Colonic mucosa (tissue), 4 donors: ENCODE measurements at regions not wholly inside any gene's neighbourhood (a gene's known extent, or its start where the extent isn't known, plus 50 kb on each side); places are given as distances from the start of the nearest gene placed in this dataset.

Experiments
- DNase-seq: peaks from one replicate; pipeline ENCODE4 v3.0.0-alpha.2; 2020
- H3K27ac ChIP-seq: fragments of 200-600 bp; one replicate; pipeline ENCODE4 v1.8.0; 2021
- H3K27me3 ChIP-seq: fragments of 200-600 bp; one replicate; pipeline ENCODE4 v1.8.0; 2021
- H3K36me3 ChIP-seq: fragments of 200-600 bp; one replicate; pipeline ENCODE4 v1.8.0; 2021
- H3K4me1 ChIP-seq: fragments of 200-600 bp; one replicate; pipeline ENCODE4 v1.8.0; 2021; ENCODE audit warnings: mild to moderate bottlenecking
- H3K4me3 ChIP-seq: fragments of 200-600 bp; one replicate; pipeline ENCODE4 v1.8.0; 2021
- H3K9ac ChIP-seq, 2 donors: one replicate each; pipeline ENCODE4 v1.7.0; 2013; ENCODE audit warnings: control low read depth in 2 of 2, low read depth in 2 of 2, low read length in 2 of 2
- H3K9me3 ChIP-seq: fragments of 200-600 bp; one replicate; pipeline ENCODE4 v1.8.0; 2021
- intact Hi-C: fragments of 100-400 bp; cut with DNase I; formaldehyde crosslinking; loops from one replicate; pipeline ENCODE4 v1.14.1; 2022
- TF ChIP-seq, protein P1 (sequence below): fragments of 200-600 bp; IDR thresholded peaks from one replicate; pipeline ENCODE4 v1.8.0; 2022; ENCODE audit warnings: antibody characterized with exemption, mild to moderate bottlenecking
- donor health status: healthy.
- donor health status: DM: no; HTN: no; CAD: no.
- donor health status: DM: no; HTN: no; CAD: no.

DNA sequence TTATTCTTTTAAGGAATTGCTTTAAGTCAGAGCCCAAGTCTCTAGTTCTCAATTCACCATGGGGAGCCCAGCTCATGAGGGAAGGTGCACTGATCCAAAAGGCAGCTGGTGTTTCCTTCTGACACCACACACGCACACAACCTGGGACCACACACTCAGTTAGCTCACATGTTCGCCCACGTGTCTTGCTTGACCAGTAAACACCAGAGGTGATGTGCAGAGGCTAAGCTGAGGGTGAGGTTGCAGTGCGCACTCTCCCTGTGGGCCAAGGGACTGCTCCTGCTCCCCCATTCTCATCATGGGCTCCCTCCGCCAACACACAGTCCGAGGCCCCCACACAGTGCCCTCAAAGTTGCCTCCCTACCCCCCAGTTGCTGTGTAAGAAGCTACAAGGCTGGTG, 70.8 kb upstream of the BZW1 start:
- H3K27me3 ChIP-seq: no peaks in the 10 kb centered on the region
- H3K36me3 ChIP-seq: no peaks in the 10 kb centered on the region
- no peak overlapping the region for H3K4me3 ChIP-seq
- H3K4me1 ChIP-seq: no peaks in the 10 kb centered on the region
- no peaks in the 10 kb centered on the region for H3K9me3 ChIP-seq
- DNase-seq: no peak
- intact Hi-C loops: no loop called here
- H3K27ac ChIP-seq: peak overlapping the region; percentile 87
- TF ChIP-seq, protein P1, sequence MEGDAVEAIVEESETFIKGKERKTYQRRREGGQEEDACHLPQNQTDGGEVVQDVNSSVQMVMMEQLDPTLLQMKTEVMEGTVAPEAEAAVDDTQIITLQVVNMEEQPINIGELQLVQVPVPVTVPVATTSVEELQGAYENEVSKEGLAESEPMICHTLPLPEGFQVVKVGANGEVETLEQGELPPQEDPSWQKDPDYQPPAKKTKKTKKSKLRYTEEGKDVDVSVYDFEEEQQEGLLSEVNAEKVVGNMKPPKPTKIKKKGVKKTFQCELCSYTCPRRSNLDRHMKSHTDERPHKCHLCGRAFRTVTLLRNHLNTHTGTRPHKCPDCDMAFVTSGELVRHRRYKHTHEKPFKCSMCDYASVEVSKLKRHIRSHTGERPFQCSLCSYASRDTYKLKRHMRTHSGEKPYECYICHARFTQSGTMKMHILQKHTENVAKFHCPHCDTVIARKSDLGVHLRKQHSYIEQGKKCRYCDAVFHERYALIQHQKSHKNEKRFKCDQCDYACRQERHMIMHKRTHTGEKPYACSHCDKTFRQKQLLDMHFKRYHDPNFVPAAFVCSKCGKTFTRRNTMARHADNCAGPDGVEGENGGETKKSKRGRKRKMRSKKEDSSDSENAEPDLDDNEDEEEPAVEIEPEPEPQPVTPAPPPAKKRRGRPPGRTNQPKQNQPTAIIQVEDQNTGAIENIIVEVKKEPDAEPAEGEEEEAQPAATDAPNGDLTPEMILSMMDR: no peak
- peak overlapping the region in 1 of 2 donors; percentile 49 for H3K9ac ChIP-seq

DNA sequence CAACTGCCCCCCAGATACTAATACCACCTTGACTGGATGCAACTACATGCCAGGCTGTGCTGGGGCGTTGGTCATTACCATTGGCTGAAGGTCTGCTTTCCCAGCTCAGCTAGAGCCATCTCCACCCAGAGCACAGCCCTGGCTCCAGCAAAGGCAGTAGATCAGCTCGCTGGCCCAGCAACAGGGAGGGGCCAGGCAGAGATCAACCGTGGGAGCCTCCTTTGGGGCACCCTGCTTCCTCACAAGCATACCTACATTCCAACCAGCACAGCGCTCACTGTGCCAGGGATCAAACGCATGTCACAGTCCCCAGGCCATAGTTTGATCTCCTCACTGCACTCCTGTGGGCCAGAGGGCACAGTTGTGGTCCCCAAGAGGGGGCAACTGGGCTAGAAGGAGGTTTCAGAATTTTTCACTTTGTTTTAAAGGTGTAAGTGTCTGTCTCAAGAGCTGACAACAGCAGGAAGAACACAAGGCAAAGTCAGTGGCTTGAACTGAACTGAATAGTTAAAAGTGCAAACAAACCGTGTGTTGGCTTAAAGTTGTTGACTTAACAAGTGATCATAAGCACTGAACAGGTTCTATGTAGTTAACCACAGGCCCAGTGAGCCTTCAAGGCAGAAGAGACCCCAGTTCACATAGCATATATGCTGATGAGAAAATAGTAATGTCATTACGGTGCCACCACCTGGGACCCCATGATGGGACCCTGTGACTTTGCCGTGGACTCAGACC, 70.1 kb upstream of the BZW1 start:
- no peaks in the 10 kb centered on the region for H3K4me1 ChIP-seq
- H3K27me3 ChIP-seq: no peaks in the 10 kb centered on the region
- H3K9ac ChIP-seq: peak overlapping the region in 1 of 2 donors; percentile 49
- H3K9me3 ChIP-seq: no peaks in the 10 kb centered on the region
- H3K4me3 ChIP-seq: no peak overlapping the region
- TF ChIP-seq, protein P1: no peak
- H3K36me3 ChIP-seq: no peaks in the 10 kb centered on the region
- H3K27ac ChIP-seq: peak overlapping the region; percentile 87
- peak; percentile 68 for DNase-seq
- intact Hi-C loops: no loop called here

DNA sequence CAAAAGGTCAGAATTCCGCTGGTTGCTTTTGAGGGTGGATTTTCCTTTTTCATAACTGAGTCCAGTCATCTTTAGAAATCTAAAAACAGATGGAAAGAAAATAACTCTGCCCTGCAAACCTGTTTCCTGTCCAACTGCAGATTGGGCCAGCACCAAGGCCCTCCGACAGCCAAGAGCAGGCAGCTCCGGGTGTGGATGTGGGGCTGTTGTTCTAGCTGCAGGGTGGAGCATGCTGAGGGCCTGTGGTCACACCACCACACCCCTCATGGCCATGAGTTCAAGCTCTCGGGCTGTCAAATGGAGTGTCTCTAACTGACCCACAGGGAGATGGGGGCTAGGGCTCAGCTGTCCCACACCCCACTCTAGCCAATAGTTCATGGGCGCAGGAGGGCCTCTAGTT, 69.3 kb upstream of the BZW1 start:
- no peak for DNase-seq
- intact Hi-C loops: no loop called here
- no peaks in the 10 kb centered on the region for H3K9me3 ChIP-seq
- TF ChIP-seq, protein P1: no peak
- no peak overlapping the region for H3K9ac ChIP-seq
- H3K4me3 ChIP-seq: no peak overlapping the region
- H3K4me1 ChIP-seq: peaks cover 2% of the 10 kb centered on the region
- no peaks in the 10 kb centered on the region for H3K36me3 ChIP-seq
- no peaks in the 10 kb centered on the region for H3K27me3 ChIP-seq
- H3K27ac ChIP-seq: peak overlapping the region; percentile 87

DNA sequence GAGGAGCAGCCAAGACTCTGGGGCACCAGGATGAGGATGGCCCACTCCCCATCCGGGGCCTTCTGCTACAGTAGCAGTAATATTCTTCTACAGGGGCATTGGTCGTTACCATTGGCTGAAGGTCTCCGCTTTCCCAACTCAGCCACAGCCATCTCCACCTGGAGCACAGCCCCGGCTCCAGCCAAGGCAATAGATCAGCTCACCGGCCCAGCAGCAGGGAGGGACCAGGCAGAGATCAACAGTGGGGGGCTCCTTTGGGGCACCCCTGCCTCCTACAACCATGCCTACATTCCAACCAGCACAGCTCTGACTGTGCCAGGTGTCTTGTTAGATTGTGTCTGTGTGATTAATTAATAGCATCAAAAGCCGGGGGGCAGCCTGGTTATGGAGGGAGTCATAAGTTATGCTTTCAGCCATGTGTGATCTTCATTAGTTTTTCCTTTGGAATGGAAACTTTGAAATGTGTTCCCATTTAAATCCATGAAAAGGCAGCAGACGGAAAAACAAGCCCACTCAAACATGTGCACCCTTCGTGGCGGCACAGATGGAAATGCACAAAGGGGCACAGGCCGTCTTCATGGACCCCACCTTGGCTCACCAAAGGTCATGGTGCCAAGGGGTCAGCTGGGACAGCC, 68.6 kb upstream of the BZW1 start:
- TF ChIP-seq, protein P1: no peak

DNA sequence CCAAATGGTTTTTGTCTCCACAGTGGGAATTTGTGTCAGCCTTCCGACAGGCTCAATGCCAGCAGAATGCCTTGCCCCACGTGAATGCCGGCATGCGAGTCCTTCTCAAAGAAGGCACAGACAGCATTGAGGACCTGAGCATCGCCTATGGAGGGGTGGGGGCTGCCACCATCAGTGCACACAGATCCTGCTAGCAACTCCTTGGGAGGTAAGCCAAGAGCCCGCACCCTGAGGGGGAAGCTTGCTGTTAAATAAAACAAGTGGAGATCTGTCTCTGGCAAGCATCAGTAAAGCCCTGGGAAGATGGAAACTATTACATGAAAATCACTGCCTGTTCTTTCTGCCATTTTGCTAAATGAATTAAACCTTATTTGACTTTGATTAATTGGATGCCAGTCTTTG, 67.5 kb upstream of the BZW1 start:
- H3K9me3 ChIP-seq: no peaks in the 10 kb centered on the region
- no peak overlapping the region for H3K9ac ChIP-seq
- no peak overlapping the region for H3K4me3 ChIP-seq
- no peak for DNase-seq
- H3K4me1 ChIP-seq: peaks cover 6% of the 10 kb centered on the region
- intact Hi-C loops: no loop called here
- TF ChIP-seq, protein P1: no peak
- H3K36me3 ChIP-seq: no peaks in the 10 kb centered on the region
- no peaks in the 10 kb centered on the region for H3K27me3 ChIP-seq
- H3K27ac ChIP-seq: no peak overlapping the region

More for the DNA sequence above, 68.6 kb upstream of the BZW1 start:
- no peak overlapping the region for H3K4me3 ChIP-seq
- no peak for DNase-seq
- H3K9ac ChIP-seq: no peak overlapping the region
- no peak overlapping the region for H3K27ac ChIP-seq
- peaks cover 6% of the 10 kb centered on the region for H3K4me1 ChIP-seq
- H3K36me3 ChIP-seq: no peaks in the 10 kb centered on the region
- no peaks in the 10 kb centered on the region for H3K27me3 ChIP-seq
- no peaks in the 10 kb centered on the region for H3K9me3 ChIP-seq
- intact Hi-C loops: no loop called here
